GM23338 (cell line): ENCODE measurements at regions not wholly inside any gene's neighbourhood (a gene's known extent, or its start where the extent isn't known, plus 50 kb on each side); places are given as distances from the start of the nearest gene placed in this dataset.

Experiments
- ATAC-seq: fragments of 200-7000 bp; cut with Tn5 transposase; 3 replicates; pipeline ENCODE4 v1.9.1; 2020
- DNase-seq: peaks from one replicate; pipeline ENCODE4 v3.0.0-alpha.2; 2015; ENCODE audit warnings: low spot score
- H2AFZ ChIP-seq: fragments of 200-600 bp; sonication (generic); 2 replicates; pipeline ENCODE4 v1.8.0; 2016; ENCODE audit warnings: antibody characterized with exemption, mild to moderate bottlenecking, moderate library complexity
- H3F3A ChIP-seq: fragments of 200-600 bp; sonication (generic); replicated peaks from 2 replicates; pipeline ENCODE4 v1.8.0; 2017; ENCODE audit warnings: antibody characterized with exemption, mixed run types, low read depth
- H3K27ac ChIP-seq: fragments of 200-600 bp; sonication (generic); 2 replicates; pipeline ENCODE4 v1.6.1; 2016; ENCODE audit warnings: low read depth
- H3K27me3 ChIP-seq: fragments of 200-600 bp; sonication (generic); 2 replicates; pipeline ENCODE4 v1.8.0; 2016; ENCODE audit warnings: mild to moderate bottlenecking, mixed run types, moderate library complexity; ENCODE audit not compliant: insufficient read depth
- H3K36me3 ChIP-seq: fragments of 200-600 bp; sonication (generic); 2 replicates; pipeline ENCODE4 v1.8.0; 2016; ENCODE audit warnings: mild to moderate bottlenecking; ENCODE audit not compliant: insufficient read depth
- H3K4me1 ChIP-seq: fragments of 200-600 bp; sonication (generic); 2 replicates; pipeline ENCODE4 v1.8.0; 2016; ENCODE audit warnings: mild to moderate bottlenecking, moderate library complexity; ENCODE audit not compliant: insufficient read depth
- H3K4me2 ChIP-seq: fragments of 200-600 bp; sonication (generic); 2 replicates; pipeline ENCODE4 v1.7.1; 2017; ENCODE audit warnings: mixed run types
- H3K4me3 ChIP-seq: fragments of 200-600 bp; sonication (generic); 2 replicates; pipeline ENCODE4 v1.6.1; 2016; ENCODE audit warnings: mixed run types
- H3K79me2 ChIP-seq: fragments of 200-600 bp; sonication (generic); replicated peaks from 2 replicates; pipeline ENCODE4 v1.8.0; 2017; ENCODE audit warnings: mild to moderate bottlenecking; ENCODE audit not compliant: insufficient read depth
- H3K9me2 ChIP-seq: fragments of 200-600 bp; sonication (generic); 2 replicates; pipeline ENCODE4 v1.8.0; 2017; ENCODE audit not compliant: insufficient read depth
- H4K20me1 ChIP-seq: fragments of 200-600 bp; sonication (generic); replicated peaks from 2 replicates; pipeline ENCODE4 v1.8.0; 2017; ENCODE audit warnings: mild to moderate bottlenecking; ENCODE audit not compliant: insufficient read depth
- H3K27ac Mint-ChIP-seq: 2 replicates; pipeline ENCODE4 v1.8.0; 2020; ENCODE audit warnings: inconsistent platforms, mild to moderate bottlenecking, moderate library complexity, mixed read lengths
- H3K27me3 Mint-ChIP-seq: 3 replicates; pipeline ENCODE4 v1.8.0; 2022; ENCODE audit warnings: low read depth, mild to moderate bottlenecking, moderate library complexity, mixed read lengths, inconsistent platforms; ENCODE audit not compliant: insufficient read depth, poor library complexity
- H3K36me3 Mint-ChIP-seq: 3 replicates; pipeline ENCODE4 v1.8.0; 2021; ENCODE audit warnings: low read depth, mild to moderate bottlenecking, inconsistent platforms, moderate library complexity, mixed read lengths
- H3K4me1 Mint-ChIP-seq: 3 replicates; pipeline ENCODE4 v1.8.0; 2020; ENCODE audit warnings: mild to moderate bottlenecking, inconsistent platforms, mixed read lengths
- H3K4me3 Mint-ChIP-seq: 3 replicates; pipeline ENCODE4 v1.8.0; 2021; ENCODE audit warnings: moderate library complexity, mild to moderate bottlenecking, inconsistent platforms, mixed read lengths
- H3K9me3 Mint-ChIP-seq: 3 replicates; pipeline ENCODE4 v1.8.0; 2020; ENCODE audit warnings: moderate library complexity, mild to moderate bottlenecking, inconsistent platforms, mixed read lengths
- CREB1 ChIP-seq: fragments of 250-450 bp; sonication (Bioruptor Pico); IDR thresholded peaks from 2 replicates; pipeline ENCODE4 v1.5.0; 2020; ENCODE audit warnings: low read depth, mild to moderate bottlenecking, moderate library complexity
- ETS1 ChIP-seq: IDR thresholded peaks from 2 replicates; pipeline ENCODE4 v1.6.1; 2016; ENCODE audit warnings: antibody characterized with exemption
- EZH2phosphoT487 ChIP-seq: fragments of 200-600 bp; sonication (generic); IDR thresholded peaks from one replicate; pipeline ENCODE4 v1.8.1; 2018; ENCODE audit warnings: antibody characterized with exemption; ENCODE audit not compliant: unreplicated experiment
- JUNB ChIP-seq: IDR thresholded peaks from one replicate; pipeline ENCODE4 v1.6.1; 2016; ENCODE audit warnings: antibody characterized with exemption; ENCODE audit not compliant: unreplicated experiment
- NANOG ChIP-seq: IDR thresholded peaks from 2 replicates; pipeline ENCODE4 v1.6.1; 2016; ENCODE audit warnings: antibody characterized with exemption, borderline replicate concordance
- STAT1 ChIP-seq: IDR thresholded peaks from one replicate; pipeline ENCODE4 v1.6.1; 2016; ENCODE audit warnings: antibody characterized with exemption; ENCODE audit not compliant: unreplicated experiment
- ZNF462 ChIP-seq: fragments of 250-450 bp; sonication (Bioruptor Pico); IDR thresholded peaks from 2 replicates; pipeline ENCODE4 v1.5.0; 2020; ENCODE audit warnings: mild to moderate bottlenecking, moderate library complexity

- DNase-seq: no peak
- H4K20me1 ChIP-seq: no peaks in the 10 kb centered on the region
- TF ChIP-seq JUNB (no peak), NANOG (no peak), STAT1 (no peak), CREB1 (CRISPR knock-in tag) (no peak), EZH2phosphoT487 (no peak), ZNF462 (CRISPR knock-in tag) (no peak), ETS1 (no peak)
- Mint-ChIP-seq H3K36me3 (no peaks in the 10 kb centered on the region), H3K4me1 (no peaks in the 10 kb centered on the region), H3K27ac (no peak overlapping the region), H3K27me3 (peaks cover 11% of the 10 kb centered on the region), H3K9me3 (no peaks in the 10 kb centered on the region; the same call in 2 of the 3 replicates), H3K4me3 (no peak overlapping the region)
- ATAC-seq: no peak
- H3K27ac ChIP-seq: no peak overlapping the region
- H2AFZ ChIP-seq: no peak overlapping the region
- H3K4me1 ChIP-seq: no peaks in the 10 kb centered on the region
- H3K79me2 ChIP-seq: no peaks in the 10 kb centered on the region
- H3K4me3 ChIP-seq: no peak overlapping the region
- no peak overlapping the region for H3K4me2 ChIP-seq
- no peaks in the 10 kb centered on the region for H3K36me3 ChIP-seq
- H3K9me2 ChIP-seq: no peaks in the 10 kb centered on the region
- peaks cover 10% of the 10 kb centered on the region for H3K27me3 ChIP-seq
- no peaks in the 10 kb centered on the region for H3F3A ChIP-seq
These were observed 87.4 kb upstream of the BHLHE23 start for GRCh38 chr20:63093966-63094766.
